GM12891 (cell line): ENCODE measurements at regions not wholly inside any gene's neighbourhood (a gene's known extent, or its start where the extent isn't known, plus 50 kb on each side); places are given as distances from the start of the nearest gene placed in this dataset.

Experiments used
- POLR2A ChIP-seq: IDR thresholded peaks from 2 replicates; pipeline ENCODE4 v1.6.1; 2011; ENCODE audit warnings: low read depth, low read length, control low read depth
- POLR2AphosphoS5 ChIP-seq: IDR thresholded peaks from 2 replicates; pipeline ENCODE4 v1.6.1; 2011; ENCODE audit warnings: low read depth, low read length, control low read depth
- POU2F2 ChIP-seq: IDR thresholded peaks from 2 replicates; pipeline ENCODE4 v1.6.1; 2011; ENCODE audit warnings: low read depth, mild to moderate bottlenecking, control low read depth, low read length, moderate library complexity
- SPI1 ChIP-seq: IDR thresholded peaks from 2 replicates; pipeline ENCODE4 v1.6.1; 2011; ENCODE audit warnings: low read depth, low read length, control low read depth
- TAF1 ChIP-seq: IDR thresholded peaks from 2 replicates; pipeline ENCODE4 v1.6.1; 2011; ENCODE audit warnings: low read depth, low read length, control low read depth

GRCh38 chr12:93108985-93109384 lies 179.9 kb upstream of the EEA1 start:
- TF ChIP-seq POLR2AphosphoS5 (no peak), SPI1 (no peak), TAF1 (no peak), POLR2A (no peak), POU2F2 (no peak)
